Ishikawa (cell line): ENCODE measurements at regions not wholly inside any gene's neighbourhood (a gene's known extent, or its start where the extent isn't known, plus 50 kb on each side); places are given as distances from the start of the nearest gene placed in this dataset.

Source experiments
- CEBPB ChIP-seq: IDR thresholded peaks from 2 replicates; pipeline ENCODE4 v1.6.1; 2012
- CREB1 ChIP-seq: IDR thresholded peaks from 2 replicates; pipeline ENCODE4 v1.6.1; 2012; ENCODE audit warnings: low read depth
- EP300 ChIP-seq: IDR thresholded peaks from 2 replicates; pipeline ENCODE4 v1.6.1; 2012; ENCODE audit warnings: borderline replicate concordance
- FOXM1 ChIP-seq: IDR thresholded peaks from 2 replicates; pipeline ENCODE4 v1.6.1; 2012; ENCODE audit warnings: low read depth, borderline replicate concordance
- MAX ChIP-seq: IDR thresholded peaks from 2 replicates; pipeline ENCODE4 v1.6.1; 2012
- TAF1 ChIP-seq: IDR thresholded peaks from 2 replicates; pipeline ENCODE4 v1.6.1; 2012; ENCODE audit warnings: low read depth, mild to moderate bottlenecking
- TCF12 ChIP-seq: IDR thresholded peaks from 2 replicates; pipeline ENCODE4 v1.6.1; 2012; ENCODE audit warnings: low read depth
- USF1 ChIP-seq: IDR thresholded peaks from 2 replicates; pipeline ENCODE4 v1.6.1; 2012
- YY1 ChIP-seq: IDR thresholded peaks from 2 replicates; pipeline ENCODE4 v1.6.1; 2012; ENCODE audit warnings: low read depth
- TF ChIP-seq, protein P1 (sequence below): IDR thresholded peaks from 2 replicates; pipeline ENCODE4 v1.6.1; 2012; ENCODE audit warnings: low read depth, mild to moderate bottlenecking

DNA sequence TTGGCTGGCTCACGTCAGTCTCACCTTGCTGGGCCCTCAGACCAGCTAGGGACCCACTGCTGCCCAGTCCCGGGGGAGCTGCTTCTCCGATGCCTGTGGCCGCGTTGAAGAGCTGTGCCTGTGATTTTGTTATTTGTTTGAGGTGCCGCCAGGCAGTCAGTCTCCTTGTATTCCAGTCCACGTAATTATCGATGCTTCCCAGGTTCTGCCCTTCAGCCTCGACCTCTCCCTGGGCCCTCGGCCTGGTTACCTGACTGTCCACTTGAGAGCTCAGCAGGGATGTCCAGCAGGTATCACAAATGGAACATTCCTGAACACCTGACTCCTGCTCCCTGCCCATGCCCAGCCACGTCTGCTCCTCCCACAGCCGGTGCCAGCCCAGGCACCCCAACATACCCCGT lies 195.9 kb upstream of the HS6ST1 start:
- TF ChIP-seq, protein P1, sequence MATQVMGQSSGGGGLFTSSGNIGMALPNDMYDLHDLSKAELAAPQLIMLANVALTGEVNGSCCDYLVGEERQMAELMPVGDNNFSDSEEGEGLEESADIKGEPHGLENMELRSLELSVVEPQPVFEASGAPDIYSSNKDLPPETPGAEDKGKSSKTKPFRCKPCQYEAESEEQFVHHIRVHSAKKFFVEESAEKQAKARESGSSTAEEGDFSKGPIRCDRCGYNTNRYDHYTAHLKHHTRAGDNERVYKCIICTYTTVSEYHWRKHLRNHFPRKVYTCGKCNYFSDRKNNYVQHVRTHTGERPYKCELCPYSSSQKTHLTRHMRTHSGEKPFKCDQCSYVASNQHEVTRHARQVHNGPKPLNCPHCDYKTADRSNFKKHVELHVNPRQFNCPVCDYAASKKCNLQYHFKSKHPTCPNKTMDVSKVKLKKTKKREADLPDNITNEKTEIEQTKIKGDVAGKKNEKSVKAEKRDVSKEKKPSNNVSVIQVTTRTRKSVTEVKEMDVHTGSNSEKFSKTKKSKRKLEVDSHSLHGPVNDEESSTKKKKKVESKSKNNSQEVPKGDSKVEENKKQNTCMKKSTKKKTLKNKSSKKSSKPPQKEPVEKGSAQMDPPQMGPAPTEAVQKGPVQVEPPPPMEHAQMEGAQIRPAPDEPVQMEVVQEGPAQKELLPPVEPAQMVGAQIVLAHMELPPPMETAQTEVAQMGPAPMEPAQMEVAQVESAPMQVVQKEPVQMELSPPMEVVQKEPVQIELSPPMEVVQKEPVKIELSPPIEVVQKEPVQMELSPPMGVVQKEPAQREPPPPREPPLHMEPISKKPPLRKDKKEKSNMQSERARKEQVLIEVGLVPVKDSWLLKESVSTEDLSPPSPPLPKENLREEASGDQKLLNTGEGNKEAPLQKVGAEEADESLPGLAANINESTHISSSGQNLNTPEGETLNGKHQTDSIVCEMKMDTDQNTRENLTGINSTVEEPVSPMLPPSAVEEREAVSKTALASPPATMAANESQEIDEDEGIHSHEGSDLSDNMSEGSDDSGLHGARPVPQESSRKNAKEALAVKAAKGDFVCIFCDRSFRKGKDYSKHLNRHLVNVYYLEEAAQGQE, result no peak
- TF ChIP-seq CREB1 (no peak), YY1 (no peak), TCF12 (no peak), MAX (no peak), EP300 (no peak), FOXM1 (no peak), CEBPB (no peak), TAF1 (no peak), USF1 (no peak)
